ENCODE measurements at regions not wholly inside any gene's neighbourhood (a gene's known extent, or its start where the extent isn't known, plus 50 kb on each side); places are given as distances from the start of the nearest gene placed in this dataset.

GRCh38 chr2:13919981-13920382 is 712.5 kb upstream of the LRATD1 start:
- TF ChIP-seq SIX5 (IDR thresholded peaks at IDR 0.05; ENCODE audit: borderline replicate concordance in 1 of 2, insufficient read depth in 1 of 2, low read depth in 1 of 2, low read length in 2 of 2) (no peak), ZNF274 (IDR thresholded peaks at IDR 0.05; ENCODE audit: borderline replicate concordance, low read depth, low read length) (no peak), TAF1 (IDR thresholded peaks at IDR 0.05; ENCODE audit: control insufficient read depth, extremely low read depth, insufficient read depth, low read length, severe bottlenecking) (no peak), EZH2 (IDR thresholded peaks at IDR 0.05; ENCODE audit: borderline replicate concordance, low read depth, low read length) (no peak), POLR2AphosphoS2 (IDR thresholded peaks at IDR 0.05; ENCODE audit: low read length) (no peak), SIRT6 (IDR thresholded peaks at IDR 0.05; ENCODE audit: low read depth, low read length) (no peak), SNAPC5 (CRISPR knock-in tag; IDR thresholded peaks at IDR 0.05) (no peak), STAT5B (CRISPR knock-in tag; IDR thresholded peaks at IDR 0.05) (no peak), TAF15 (IDR thresholded peaks at IDR 0.05; ENCODE audit: low read depth, low read length) (no peak), ZKSCAN1 (IDR thresholded peaks at IDR 0.05; ENCODE audit: low read depth, low read length) (no peak), SMARCB1 (IDR thresholded peaks at IDR 0.05; ENCODE audit: insufficient read length, low read depth) (no peak), MAFK (IDR thresholded peaks at IDR 0.05; ENCODE audit: low read length) (no peak), CREB1 (IDR thresholded peaks at IDR 0.05) (no peak), CREB1 (CRISPR knock-in tag; IDR thresholded peaks at IDR 0.05) (no peak)
